Adrenal gland (tissue), 9 donors: ENCODE measurements at regions not wholly inside any gene's neighbourhood (a gene's known extent, or its start where the extent isn't known, plus 50 kb on each side); places are given as distances from the start of the nearest gene placed in this dataset.

ENCODE experiments used
- DNase-seq, 7 donors: peaks; one replicate each; pipeline ENCODE4 v3.0.0-alpha.2; 2019 to 2020
- H3K27ac ChIP-seq, 5 donors: fragments of 200-600 bp; sonication (generic) in 4 of 5; 1 replicate in 3 of 5; 2 replicates in 2 of 5; pipeline versions ENCODE4 v1.5.1 to v1.8.0; 2016 to 2020; ENCODE audit warnings: mild to moderate bottlenecking in 1 of 5
- H3K27me3 ChIP-seq: fragments of 200-600 bp; 2 replicates; pipeline ENCODE4 v1.8.0; 2021
- H3K36me3 ChIP-seq, 2 donors: fragments of 200-600 bp; replicated peaks in 1 of 2; 1 replicate in 1 of 2; 2 replicates in 1 of 2; pipeline versions ENCODE4 v1.5.1 to v1.8.0; 2018 to 2022
- H3K4me1 ChIP-seq, 2 donors: fragments of 200-600 bp; replicated peaks in 1 of 2; 1 replicate in 1 of 2; 2 replicates in 1 of 2; pipeline versions ENCODE4 v1.5.1 to v1.8.0; 2018 to 2021
- H3K4me3 ChIP-seq, 4 donors: fragments of 200-600 bp; sonication (generic) in 3 of 4; one replicate each; pipeline ENCODE4 v1.5.1; 2016 to 2018
- H3K9me3 ChIP-seq, 3 donors: fragments of 200-600 bp; sonication (generic) in 1 of 3; replicated peaks in 1 of 3; 1 replicate in 2 of 3; 2 replicates in 1 of 3; pipeline versions ENCODE4 v1.5.1 to v1.8.0; 2016 to 2021
- POLR2A ChIP-seq, 2 donors: fragments of 450-650 bp; IDR thresholded peaks; one replicate each; pipeline ENCODE4 v1.6.1; 2017; ENCODE audit warnings: antibody characterized with exemption in 2 of 2, mild to moderate bottlenecking in 2 of 2, moderate library complexity in 1 of 2
- WGBS, 4 donors: extraction: QIAGEN DNeasy Blood & Tissue Kit in 2 of 4; methylation state at CpG; one replicate each; pipeline versions ENCODE4 v1.1.5 to v1.1.7; 2013 to 2017; 5-methylcytosine and 5-hydroxymethylcytosine counted together
- intact Hi-C, 2 donors: fragments of 100-400 bp; cut with DNase I; formaldehyde crosslinking; loops; one replicate each; pipeline versions ENCODE4 v1.14.1 to v1.15.0; 2022 to 2023
- TF ChIP-seq, protein P1 (sequence below), 6 experiments: fragments of 450-650 bp in 4 of 6; fragments of 200-600 bp in 2 of 6; sonication (generic) in 1 of 6; IDR thresholded peaks; 1 replicate in 5 of 6; 2 replicates in 1 of 6; pipeline versions ENCODE4 v1.5.1 to v1.8.0; 2016 to 2021; ENCODE audit warnings: antibody characterized with exemption in 6 of 6, mild to moderate bottlenecking in 2 of 6, moderate library complexity in 1 of 6
- donor health status: healthy with polysubstance abuse.
- donor health status: Bipolar disorder and iron deficiency.
- donor health status: DM: yes; HTN: yes; CAD: no.
- donor health status: DM: no; HTN: no; CAD: no.
- donor health status: DM: no; HTN: no; CAD: no.

- H3K27ac ChIP-seq = no peak overlapping the region
- H3K4me3 ChIP-seq = no peak overlapping the region
- TF ChIP-seq, protein P1, sequence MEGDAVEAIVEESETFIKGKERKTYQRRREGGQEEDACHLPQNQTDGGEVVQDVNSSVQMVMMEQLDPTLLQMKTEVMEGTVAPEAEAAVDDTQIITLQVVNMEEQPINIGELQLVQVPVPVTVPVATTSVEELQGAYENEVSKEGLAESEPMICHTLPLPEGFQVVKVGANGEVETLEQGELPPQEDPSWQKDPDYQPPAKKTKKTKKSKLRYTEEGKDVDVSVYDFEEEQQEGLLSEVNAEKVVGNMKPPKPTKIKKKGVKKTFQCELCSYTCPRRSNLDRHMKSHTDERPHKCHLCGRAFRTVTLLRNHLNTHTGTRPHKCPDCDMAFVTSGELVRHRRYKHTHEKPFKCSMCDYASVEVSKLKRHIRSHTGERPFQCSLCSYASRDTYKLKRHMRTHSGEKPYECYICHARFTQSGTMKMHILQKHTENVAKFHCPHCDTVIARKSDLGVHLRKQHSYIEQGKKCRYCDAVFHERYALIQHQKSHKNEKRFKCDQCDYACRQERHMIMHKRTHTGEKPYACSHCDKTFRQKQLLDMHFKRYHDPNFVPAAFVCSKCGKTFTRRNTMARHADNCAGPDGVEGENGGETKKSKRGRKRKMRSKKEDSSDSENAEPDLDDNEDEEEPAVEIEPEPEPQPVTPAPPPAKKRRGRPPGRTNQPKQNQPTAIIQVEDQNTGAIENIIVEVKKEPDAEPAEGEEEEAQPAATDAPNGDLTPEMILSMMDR (IDR thresholded peaks at IDR 0.05) = no peak
- TF ChIP-seq POLR2A (IDR thresholded peaks at IDR 0.05) = no peak
- H3K4me1 ChIP-seq = no peaks in the 10 kb centered on the region
- no peaks in the 10 kb centered on the region for H3K27me3 ChIP-seq
- no peaks in the 10 kb centered on the region for H3K9me3 ChIP-seq
- H3K36me3 ChIP-seq = no peaks in the 10 kb centered on the region
- intact Hi-C loops = no loop called here
- WGBS, 4 donors = 34 to 50% (median 39%) methylated on average over 1 of the region's 1 CpG
- no peak for DNase-seq
These were observed 50.2 kb upstream of the FAM174B start for GRCh38 chr15:92705764-92706163.

DNA sequence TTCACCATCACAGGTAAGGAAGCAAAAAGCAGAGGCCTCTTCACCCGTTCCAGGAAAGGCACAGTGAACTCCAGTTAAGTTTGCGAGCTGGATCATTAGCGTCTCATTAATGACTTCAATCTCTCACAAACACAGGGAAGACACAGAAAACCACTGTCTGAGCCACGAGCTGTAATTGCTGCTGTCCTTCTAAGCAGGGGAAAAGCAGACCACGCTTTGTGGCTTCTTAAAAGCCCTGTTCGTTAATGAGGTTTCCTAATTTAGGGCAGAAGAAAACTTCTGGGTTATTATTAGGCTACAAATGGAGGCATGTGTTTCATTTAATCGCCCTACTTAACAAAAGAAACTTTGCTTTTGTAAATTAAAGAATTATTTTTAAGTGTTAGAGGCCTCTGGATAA lies 50.6 kb upstream of the FAM174B start:
- H3K36me3 ChIP-seq = no peaks in the 10 kb centered on the region
- no peaks in the 10 kb centered on the region for H3K4me1 ChIP-seq
- H3K27ac ChIP-seq = no peak overlapping the region
- H3K27me3 ChIP-seq = no peaks in the 10 kb centered on the region
- H3K4me3 ChIP-seq = no peak overlapping the region
- no peaks in the 10 kb centered on the region for H3K9me3 ChIP-seq
- no peak for DNase-seq
- intact Hi-C loops = no loop called here
- 73 to 84% (median 81%) methylated on average over 7 of the region's 7 CpGs for WGBS, 4 donors
- TF ChIP-seq, protein P1 (IDR thresholded peaks at IDR 0.05) = no peak
- TF ChIP-seq POLR2A (IDR thresholded peaks at IDR 0.05) = no peak

- WGBS, 4 donors = 79 to 88% (median 85%) methylated on average over 12 of the region's 12 CpGs
- no peaks in the 10 kb centered on the region for H3K4me1 ChIP-seq
- H3K4me3 ChIP-seq = no peak overlapping the region
- H3K27me3 ChIP-seq = no peaks in the 10 kb centered on the region
- no peaks in the 10 kb centered on the region for H3K36me3 ChIP-seq
- H3K9me3 ChIP-seq = no peaks in the 10 kb centered on the region
- H3K27ac ChIP-seq = peak overlapping the region in 1 of 5 donors; percentile 71
- no peak for TF ChIP-seq POLR2A (IDR thresholded peaks at IDR 0.05)
- TF ChIP-seq, protein P1 (IDR thresholded peaks at IDR 0.05) = no peak
- peak in 6 of 7 donors; percentile 14 to 58 (median 26) for DNase-seq
- intact Hi-C loops = no loop called here
These were observed 52.4 kb upstream of the FAM174B start for GRCh38 chr15:92707880-92708551.

DNA sequence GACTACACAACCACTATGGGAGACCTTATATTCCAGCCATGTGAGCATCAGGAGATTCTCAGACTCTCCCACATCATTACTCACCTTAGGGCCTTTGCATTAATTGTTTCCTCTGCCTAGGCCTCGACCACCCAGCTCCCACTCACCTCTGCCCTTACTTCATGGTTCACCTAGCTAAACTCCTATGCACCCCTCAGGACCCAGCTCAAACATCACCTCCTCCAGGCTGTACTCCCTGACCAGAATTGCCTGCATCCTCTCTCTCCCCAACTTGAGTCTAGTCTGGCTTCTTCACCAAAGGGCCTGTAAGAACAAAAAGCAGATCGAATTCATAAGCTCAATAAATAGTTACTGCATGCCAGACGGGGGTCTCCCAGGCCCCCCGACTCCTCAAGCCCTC lies 53.1 kb upstream of the FAM174B start:
- no peaks in the 10 kb centered on the region for H3K9me3 ChIP-seq
- no peak for TF ChIP-seq POLR2A (IDR thresholded peaks at IDR 0.05)
- TF ChIP-seq, protein P1 (IDR thresholded peaks at IDR 0.05) = no peak
- H3K27me3 ChIP-seq = no peaks in the 10 kb centered on the region
- H3K27ac ChIP-seq = peak overlapping the region in 1 of 5 donors; percentile 40
- DNase-seq = no peak
- H3K4me3 ChIP-seq = no peak overlapping the region
- no peaks in the 10 kb centered on the region for H3K36me3 ChIP-seq
- intact Hi-C loops = no loop called here
- 78 to 85% (median 80%) methylated on average over 4 of the region's 4 CpGs for WGBS, 4 donors
- no peaks in the 10 kb centered on the region for H3K4me1 ChIP-seq
